Caco-2 (cell line): ENCODE measurements at regions not wholly inside any gene's neighbourhood (a gene's known extent, or its start where the extent isn't known, plus 50 kb on each side); places are given as distances from the start of the nearest gene placed in this dataset.

Source experiments
- BruUV-seq: library from RNA; stranded (reverse); fragments of 400-500 nt; replicated peaks from 2 replicates; lab custom pipeline; 2021; lab: Mats Ljungman, UMichigan
- CTCF ChIA-PET: fragments of 300-600 bp; sonication (Branson Sonifier 250); formaldehyde crosslinking; loops from one replicate; lab custom pipeline; 2022; ENCODE audit warnings: antibody characterized with exemption; lab: Charles Lee
- POLR2A ChIA-PET: fragments of 300-600 bp; sonication (Branson Sonifier 250); formaldehyde crosslinking; loops from one replicate; lab custom pipeline; 2022; ENCODE audit warnings: antibody characterized with exemption; lab: Charles Lee
- DNase-seq, 2 experiments: peaks; one replicate each; pipeline versions ENCODE4 v3.0.0 to v3.0.0-alpha.2; 2020 to 2022
- H3K27me3 ChIP-seq: replicated peaks from 2 replicates; pipeline ENCODE4 v1.6.0; 2011; ENCODE audit warnings: low read length; ENCODE audit not compliant: control insufficient read depth, insufficient read depth
- H3K36me3 ChIP-seq: 2 replicates; pipeline ENCODE4 v1.5.1; 2011; ENCODE audit warnings: low read length; ENCODE audit not compliant: control insufficient read depth, insufficient read depth
- H3K4me1 ChIP-seq: fragments of 250-450 bp; sonication (Bioruptor Pico); 2 replicates; pipeline ENCODE4 v1.5.1; 2020; ENCODE audit warnings: mild to moderate bottlenecking
- H3K4me3 ChIP-seq: 2 replicates; pipeline ENCODE4 v1.5.1; 2011; ENCODE audit warnings: low read depth, mild to moderate bottlenecking, control low read depth, low read length
- H3K9me3 ChIP-seq: fragments of 250-450 bp; sonication (Bioruptor Pico); 2 replicates; pipeline ENCODE4 v1.5.1; 2020; ENCODE audit warnings: mild to moderate bottlenecking, moderate library complexity
- H3K27ac Mint-ChIP-seq: one replicate; pipeline ENCODE4 v1.8.0; 2022; ENCODE audit warnings: mixed read lengths; ENCODE audit not compliant: unreplicated experiment
- H3K27me3 Mint-ChIP-seq: one replicate; pipeline ENCODE4 v1.8.0; 2022; ENCODE audit warnings: mixed read lengths; ENCODE audit not compliant: insufficient read depth, unreplicated experiment
- H3K36me3 Mint-ChIP-seq: one replicate; pipeline ENCODE4 v1.8.0; 2022; ENCODE audit warnings: mild to moderate bottlenecking, mixed read lengths; ENCODE audit not compliant: insufficient read depth, unreplicated experiment
- H3K4me1 Mint-ChIP-seq: one replicate; pipeline ENCODE4 v1.8.0; 2022; ENCODE audit warnings: low read depth, mixed read lengths; ENCODE audit not compliant: unreplicated experiment
- H3K4me3 Mint-ChIP-seq: one replicate; pipeline ENCODE4 v1.8.0; 2022; ENCODE audit warnings: mild to moderate bottlenecking, moderate library complexity, mixed read lengths; ENCODE audit not compliant: unreplicated experiment
- H3K9me3 Mint-ChIP-seq: one replicate; pipeline ENCODE4 v1.8.0; 2022; ENCODE audit warnings: mixed read lengths; ENCODE audit not compliant: unreplicated experiment
- intact Hi-C: fragments of 100-400 bp; cut with micrococcal nuclease; formaldehyde crosslinking; loops from one replicate; pipeline ENCODE4 v1.10.0; 2022; ENCODE audit not compliant: unreplicated experiment
- TF ChIP-seq, protein P1 (sequence below), 2 experiments: fragments of 200-600 bp in 1 of 2; IDR thresholded peaks; 1 replicate in 1 of 2; 2 replicates in 1 of 2; pipeline versions ENCODE4 v1.5.1 to v1.8.0; 2011 to 2022; ENCODE audit warnings: antibody characterized with exemption in 1 of 2, control low read depth in 1 of 2, inconsistent platforms in 1 of 2, low read depth in 1 of 2, low read length in 1 of 2, mild to moderate bottlenecking in 1 of 2, moderate library complexity in 1 of 2; ENCODE audit not compliant: insufficient read depth in 1 of 2, severe bottlenecking in 1 of 2, unreplicated experiment in 1 of 2

DNA sequence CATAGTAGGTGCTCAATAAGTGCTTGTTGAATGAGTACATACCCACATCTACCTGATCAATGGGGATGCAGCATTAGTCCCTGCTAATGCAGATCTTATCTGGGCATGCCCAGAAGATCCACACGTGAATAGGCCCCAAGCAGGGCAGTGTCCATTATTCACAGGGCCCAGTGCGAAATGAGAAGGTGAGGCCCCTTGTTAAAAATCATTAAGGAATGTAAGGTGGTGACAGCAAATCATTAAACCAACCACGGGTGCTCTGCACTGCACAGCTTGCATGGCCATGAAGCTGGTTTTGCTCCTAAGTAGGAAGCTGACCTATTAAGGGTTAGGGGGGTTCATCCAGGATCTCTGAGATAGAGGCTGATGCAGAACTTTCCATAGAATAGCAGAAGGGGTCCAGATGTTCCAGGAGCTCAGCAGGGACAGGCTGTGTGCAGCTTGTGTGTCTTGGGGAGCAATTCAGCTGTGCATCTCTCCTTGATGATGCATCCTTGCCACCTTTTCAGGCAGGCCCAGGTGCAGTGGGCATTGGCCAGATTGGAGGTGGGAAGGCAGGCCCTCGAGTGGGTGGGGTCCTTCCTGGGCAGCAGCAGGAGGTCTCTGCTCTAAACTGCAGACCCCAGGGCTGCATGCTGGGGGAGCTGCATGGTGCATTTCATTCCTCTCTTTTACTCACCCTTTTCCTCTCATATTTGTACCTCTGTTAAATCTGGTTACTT is 231.3 kb upstream of the PWP1 start:
- CTCF ChIA-PET, result interaction anchor here (0.6 kb wide), 1 partner anchor 53 kb away, joined by 3 read pairs; no protein-coding TSS in a partner anchor
- no peak for DNase-seq
- intact Hi-C loops, result no loop called here
- no peaks in the 10 kb centered on the region for H3K36me3 ChIP-seq
- no peak overlapping the region for H3K4me3 Mint-ChIP-seq
- H3K9me3 ChIP-seq, result no peaks in the 10 kb centered on the region
- H3K27me3 ChIP-seq, result no peaks in the 10 kb centered on the region
- peaks cover 6% of the 10 kb centered on the region for H3K36me3 Mint-ChIP-seq
- H3K9me3 Mint-ChIP-seq, result no peaks in the 10 kb centered on the region
- TF ChIP-seq, protein P1, sequence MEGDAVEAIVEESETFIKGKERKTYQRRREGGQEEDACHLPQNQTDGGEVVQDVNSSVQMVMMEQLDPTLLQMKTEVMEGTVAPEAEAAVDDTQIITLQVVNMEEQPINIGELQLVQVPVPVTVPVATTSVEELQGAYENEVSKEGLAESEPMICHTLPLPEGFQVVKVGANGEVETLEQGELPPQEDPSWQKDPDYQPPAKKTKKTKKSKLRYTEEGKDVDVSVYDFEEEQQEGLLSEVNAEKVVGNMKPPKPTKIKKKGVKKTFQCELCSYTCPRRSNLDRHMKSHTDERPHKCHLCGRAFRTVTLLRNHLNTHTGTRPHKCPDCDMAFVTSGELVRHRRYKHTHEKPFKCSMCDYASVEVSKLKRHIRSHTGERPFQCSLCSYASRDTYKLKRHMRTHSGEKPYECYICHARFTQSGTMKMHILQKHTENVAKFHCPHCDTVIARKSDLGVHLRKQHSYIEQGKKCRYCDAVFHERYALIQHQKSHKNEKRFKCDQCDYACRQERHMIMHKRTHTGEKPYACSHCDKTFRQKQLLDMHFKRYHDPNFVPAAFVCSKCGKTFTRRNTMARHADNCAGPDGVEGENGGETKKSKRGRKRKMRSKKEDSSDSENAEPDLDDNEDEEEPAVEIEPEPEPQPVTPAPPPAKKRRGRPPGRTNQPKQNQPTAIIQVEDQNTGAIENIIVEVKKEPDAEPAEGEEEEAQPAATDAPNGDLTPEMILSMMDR (IDR thresholded peaks at IDR 0.05; ENCODE audit: insufficient read depth in 1 of 2, low read depth in 1 of 2, low read length in 1 of 2, severe bottlenecking in 1 of 2, unreplicated experiment in 1 of 2), result no peak
- no TSS peak for BruUV-seq
- H3K27me3 Mint-ChIP-seq, result no peaks in the 10 kb centered on the region
- peaks cover 10% of the 10 kb centered on the region for H3K4me1 Mint-ChIP-seq
- no peaks in the 10 kb centered on the region for H3K4me1 ChIP-seq
- H3K4me3 ChIP-seq, result no peak overlapping the region
- no peak overlapping the region for H3K27ac Mint-ChIP-seq
- POLR2A ChIA-PET, result no interaction called here

DNA sequence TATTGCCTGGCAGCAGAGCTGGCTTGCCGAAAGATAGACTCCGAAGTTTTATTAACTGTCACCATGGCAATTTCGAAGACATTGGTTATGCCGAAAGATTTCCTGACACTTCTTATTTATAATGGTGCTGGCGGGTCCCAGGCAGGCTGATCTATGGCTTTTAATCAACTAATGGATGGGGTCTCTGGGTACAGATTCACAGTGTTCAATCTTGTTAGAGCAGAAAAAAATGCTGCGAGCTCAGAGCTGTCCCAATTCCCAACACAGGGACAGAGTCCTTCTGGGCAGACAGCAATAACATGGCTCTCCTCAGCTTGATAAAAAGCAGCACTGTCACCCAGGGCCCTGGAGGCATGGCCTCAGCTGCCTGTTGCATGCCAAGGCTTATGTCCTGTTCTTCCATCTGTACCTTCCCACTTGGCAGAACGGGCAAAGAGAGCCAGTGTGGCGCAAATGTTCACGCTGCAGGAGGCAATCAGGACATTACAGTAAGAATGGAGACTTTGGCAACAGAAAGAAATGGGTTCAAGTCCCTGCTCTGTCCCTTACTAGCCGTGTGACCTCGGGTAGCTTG is 228.2 kb upstream of the PWP1 start:
- Mint-ChIP-seq H3K9me3 (no peaks in the 10 kb centered on the region), H3K36me3 (no peaks in the 10 kb centered on the region), H3K27ac (no peak overlapping the region), H3K27me3 (no peaks in the 10 kb centered on the region), H3K4me3 (no peak overlapping the region), H3K4me1 (no peaks in the 10 kb centered on the region)
- ChIA-PET CTCF (no interaction called here), POLR2A (no interaction called here)
- no peaks in the 10 kb centered on the region for H3K36me3 ChIP-seq
- no TSS peak for BruUV-seq
- H3K9me3 ChIP-seq, result no peaks in the 10 kb centered on the region
- no peak for DNase-seq
- H3K27me3 ChIP-seq, result no peaks in the 10 kb centered on the region
- H3K4me3 ChIP-seq, result no peak overlapping the region
- intact Hi-C loops, result no loop called here
- TF ChIP-seq, protein P1 (IDR thresholded peaks at IDR 0.05; ENCODE audit: insufficient read depth in 1 of 2, low read depth in 1 of 2, low read length in 1 of 2, severe bottlenecking in 1 of 2, unreplicated experiment in 1 of 2), result no peak
- no peaks in the 10 kb centered on the region for H3K4me1 ChIP-seq

DNA sequence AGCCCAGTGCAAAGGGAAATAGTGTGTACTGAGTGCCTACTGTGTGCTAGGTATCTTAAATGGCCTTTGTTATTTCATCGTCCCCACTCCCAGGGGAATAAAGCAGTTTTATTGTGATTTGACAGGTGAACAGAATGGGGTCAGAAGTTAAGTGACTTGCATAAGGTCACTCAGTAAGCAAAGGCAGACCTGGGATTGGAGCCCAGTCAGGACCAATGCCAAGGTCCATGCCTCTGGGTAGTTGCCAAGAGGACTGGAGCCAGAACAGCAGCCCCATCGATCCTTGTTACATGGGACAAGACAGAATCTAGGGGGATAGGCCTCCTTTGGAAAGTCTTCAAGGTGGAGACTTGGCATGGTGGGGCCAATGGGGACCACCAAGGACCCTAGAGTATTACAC is 227.4 kb upstream of the PWP1 start:
- H3K36me3 Mint-ChIP-seq, result no peaks in the 10 kb centered on the region
- Histone ChIP-seq H3K27me3 (no peaks in the 10 kb centered on the region), H3K9me3 (no peaks in the 10 kb centered on the region), H3K4me1 (no peaks in the 10 kb centered on the region), H3K36me3 (no peaks in the 10 kb centered on the region), H3K4me3 (no peak overlapping the region)
- DNase-seq, result no peak
- intact Hi-C loops, result no loop called here
- no peak overlapping the region for H3K4me3 Mint-ChIP-seq
- no peaks in the 10 kb centered on the region for H3K4me1 Mint-ChIP-seq
- H3K27ac Mint-ChIP-seq, result no peak overlapping the region
- ChIA-PET CTCF (no interaction called here), POLR2A (no interaction called here)
- no peaks in the 10 kb centered on the region for H3K27me3 Mint-ChIP-seq
- H3K9me3 Mint-ChIP-seq, result no peaks in the 10 kb centered on the region
- TF ChIP-seq, protein P1 (IDR thresholded peaks at IDR 0.05; ENCODE audit: insufficient read depth in 1 of 2, low read depth in 1 of 2, low read length in 1 of 2, severe bottlenecking in 1 of 2, unreplicated experiment in 1 of 2), result no peak
- BruUV-seq, result no TSS peak
